ENCODE measurements at regions not wholly inside any gene's neighbourhood (a gene's known extent, or its start where the extent isn't known, plus 50 kb on each side); places are given as distances from the start of the nearest gene placed in this dataset.

- DNase-seq: no peak
Observed at GRCh38 chrX:141641138-141641537, 51.6 kb downstream of the SPANXA2 start.

GRCh38 chrX:141642979-141643378 is 53.5 kb downstream of the SPANXA2 start:
- DNase-seq: peak; percentile 23
